DMS79 treated with DMSO at 0.1 percent for 48 hours (cell line): ENCODE measurements at regions not wholly inside any gene's neighbourhood (a gene's known extent, or its start where the extent isn't known, plus 50 kb on each side); places are given as distances from the start of the nearest gene placed in this dataset.
"Not testable (repeated sequence)": the region's sequence is repeated elsewhere in the genome, so short reads cannot be mapped to it uniquely, and the experiment has no call there.

Experiments
- DNase-seq: peaks from one replicate; lab custom pipeline; 2025; lab: John Stamatoyannopoulos, UW

DNA sequence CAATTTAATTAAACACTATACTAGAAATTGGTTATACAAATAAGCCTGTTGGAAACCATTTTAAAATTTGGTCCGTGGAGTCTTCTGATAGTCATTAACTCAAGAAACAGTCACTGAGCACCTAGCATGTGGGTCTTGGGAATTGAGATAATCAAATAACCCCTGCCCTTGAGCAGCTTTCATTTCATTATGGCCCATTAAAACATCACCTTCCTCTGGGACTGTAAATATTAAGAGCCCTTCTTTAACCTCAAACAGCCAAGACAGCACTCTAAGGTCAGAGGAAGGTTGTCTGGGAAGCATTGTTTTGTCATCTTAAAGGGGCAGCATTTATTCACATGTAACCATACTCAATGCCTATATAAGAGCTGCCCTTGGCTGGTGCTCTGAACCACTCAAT lies 610.3 kb upstream of the USP24 start:
- peak; percentile 95 for DNase-seq

DNA sequence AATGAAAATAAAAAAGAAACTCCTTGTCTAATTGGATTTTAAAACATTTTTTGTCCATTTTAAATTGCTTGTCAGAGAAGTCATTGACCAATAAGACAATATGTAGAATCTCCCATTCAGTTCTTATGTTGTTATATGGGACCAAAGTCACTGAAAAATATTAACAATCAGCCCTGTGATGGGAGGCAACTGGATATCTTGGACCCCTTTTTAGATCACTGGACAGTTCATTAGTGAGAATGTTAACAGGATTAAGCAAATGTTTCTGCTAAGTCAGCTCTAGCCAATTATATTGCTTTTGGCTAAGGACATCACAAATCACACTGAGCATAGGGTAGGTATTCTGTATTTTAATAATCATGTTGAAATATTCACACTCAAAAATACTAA lies 609.1 kb upstream of the USP24 start:
- DNase-seq: no peak

DNA sequence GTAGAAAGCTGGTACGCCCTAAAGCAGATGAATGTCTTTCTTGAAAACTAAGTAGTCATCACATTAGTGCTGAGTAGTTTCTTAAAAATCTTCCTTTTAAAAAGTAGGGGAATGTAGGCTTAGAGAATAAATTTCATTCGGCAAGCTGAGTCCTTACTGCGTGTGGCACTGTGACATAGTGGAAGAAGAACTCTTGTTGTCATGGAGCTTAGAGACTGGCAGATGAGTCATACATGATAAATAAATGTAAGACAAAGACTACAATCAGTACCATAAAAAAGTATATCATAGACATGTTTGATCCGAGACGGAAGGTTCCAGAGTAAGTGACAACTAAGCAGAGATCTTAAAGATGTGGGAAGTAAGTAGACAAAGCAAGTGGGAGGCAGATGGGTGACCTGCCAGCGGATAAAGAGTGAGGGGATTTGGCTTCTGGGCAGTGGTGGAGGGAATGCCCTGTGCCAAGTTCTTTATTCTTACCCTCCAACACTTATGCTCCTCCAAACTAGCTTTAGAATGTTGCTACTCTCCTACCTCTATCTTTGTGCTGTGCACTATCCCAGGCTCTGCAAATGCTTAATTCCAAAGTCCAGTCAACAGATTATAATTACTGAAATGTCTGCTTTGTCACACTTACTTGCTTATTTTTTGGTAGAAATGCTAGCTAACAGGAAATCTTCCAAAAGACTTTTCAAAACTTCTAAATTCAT lies 608.5 kb upstream of the USP24 start:
- no peak for DNase-seq

DNA sequence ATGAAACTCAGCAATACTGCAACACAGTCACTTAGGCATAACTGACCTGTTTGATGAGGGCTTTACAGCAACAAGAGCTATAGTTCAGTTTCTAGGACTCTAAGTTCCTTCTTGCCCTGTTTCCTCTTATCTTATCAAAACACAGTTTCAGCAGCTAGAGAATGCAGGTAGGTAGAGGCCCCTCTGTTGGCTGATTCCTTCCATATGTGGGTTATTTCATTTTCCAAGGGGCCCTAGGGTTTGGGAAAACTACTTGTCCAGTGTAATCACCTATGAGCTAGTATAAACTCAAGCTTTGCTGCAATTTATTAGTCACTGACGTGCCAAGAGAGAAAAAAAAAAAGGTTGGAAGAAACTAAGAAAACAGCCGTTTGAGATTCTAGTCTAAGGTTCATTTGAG lies 607.7 kb upstream of the USP24 start:
- no peak for DNase-seq

DNA sequence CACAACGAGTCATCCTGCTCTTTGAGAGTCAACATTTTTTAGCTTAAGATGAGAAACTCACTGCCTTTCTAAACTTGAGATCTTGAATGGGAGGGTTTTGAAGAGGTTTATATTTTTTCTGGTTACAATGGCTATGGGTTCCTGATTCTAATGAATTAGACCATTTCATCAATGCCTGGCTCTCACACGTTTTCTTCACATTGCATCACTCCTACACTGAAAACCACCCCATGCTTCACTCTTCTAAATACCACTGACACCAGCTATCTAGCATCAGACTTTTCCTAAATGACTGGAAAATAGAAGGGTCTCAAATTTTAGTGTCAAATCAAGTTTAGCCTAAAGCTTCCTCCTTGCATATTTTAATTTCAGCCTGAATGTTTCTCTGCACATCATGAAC lies 606.1 kb upstream of the USP24 start:
- peak; percentile 79 for DNase-seq

DNA sequence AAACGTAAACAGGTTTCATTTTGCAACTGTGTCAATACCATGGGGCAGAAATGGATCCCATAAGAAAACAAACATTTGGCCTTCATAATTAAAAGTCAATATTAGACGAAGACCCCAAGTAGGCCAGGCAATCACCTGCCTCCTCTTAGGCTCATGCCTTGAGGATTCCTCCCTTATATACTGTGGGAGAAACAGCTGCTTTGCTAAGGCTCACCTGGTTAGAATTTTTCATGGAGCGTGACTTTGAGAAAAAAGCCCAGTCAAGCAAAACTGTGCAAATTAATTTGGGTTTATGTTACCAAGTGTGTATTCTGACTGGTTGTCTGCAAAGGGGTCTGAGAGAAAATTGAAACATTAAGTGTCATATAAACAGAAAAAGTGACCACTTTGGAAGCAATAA lies 605.3 kb upstream of the USP24 start:
- DNase-seq: peak; percentile 98

DNA sequence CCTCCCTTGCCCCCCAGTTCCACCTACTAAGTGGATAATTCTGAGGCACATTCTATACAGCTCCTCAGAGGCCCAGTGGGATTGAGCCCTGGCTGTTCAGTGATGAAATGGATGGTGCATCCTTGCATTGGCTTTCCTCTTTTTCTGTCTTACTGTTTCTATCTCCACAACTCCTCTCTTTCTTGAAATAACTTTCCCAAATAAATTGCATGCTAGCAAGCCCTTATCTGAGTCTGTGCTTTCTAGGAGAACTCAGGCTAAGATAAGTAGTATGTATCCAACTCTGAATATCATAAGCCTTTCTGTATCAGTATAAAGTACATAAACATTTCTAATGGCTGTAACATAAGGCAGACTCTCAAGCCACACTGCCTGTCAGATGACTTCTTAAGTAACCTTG lies 603.8 kb upstream of the USP24 start:
- no peak for DNase-seq

DNA sequence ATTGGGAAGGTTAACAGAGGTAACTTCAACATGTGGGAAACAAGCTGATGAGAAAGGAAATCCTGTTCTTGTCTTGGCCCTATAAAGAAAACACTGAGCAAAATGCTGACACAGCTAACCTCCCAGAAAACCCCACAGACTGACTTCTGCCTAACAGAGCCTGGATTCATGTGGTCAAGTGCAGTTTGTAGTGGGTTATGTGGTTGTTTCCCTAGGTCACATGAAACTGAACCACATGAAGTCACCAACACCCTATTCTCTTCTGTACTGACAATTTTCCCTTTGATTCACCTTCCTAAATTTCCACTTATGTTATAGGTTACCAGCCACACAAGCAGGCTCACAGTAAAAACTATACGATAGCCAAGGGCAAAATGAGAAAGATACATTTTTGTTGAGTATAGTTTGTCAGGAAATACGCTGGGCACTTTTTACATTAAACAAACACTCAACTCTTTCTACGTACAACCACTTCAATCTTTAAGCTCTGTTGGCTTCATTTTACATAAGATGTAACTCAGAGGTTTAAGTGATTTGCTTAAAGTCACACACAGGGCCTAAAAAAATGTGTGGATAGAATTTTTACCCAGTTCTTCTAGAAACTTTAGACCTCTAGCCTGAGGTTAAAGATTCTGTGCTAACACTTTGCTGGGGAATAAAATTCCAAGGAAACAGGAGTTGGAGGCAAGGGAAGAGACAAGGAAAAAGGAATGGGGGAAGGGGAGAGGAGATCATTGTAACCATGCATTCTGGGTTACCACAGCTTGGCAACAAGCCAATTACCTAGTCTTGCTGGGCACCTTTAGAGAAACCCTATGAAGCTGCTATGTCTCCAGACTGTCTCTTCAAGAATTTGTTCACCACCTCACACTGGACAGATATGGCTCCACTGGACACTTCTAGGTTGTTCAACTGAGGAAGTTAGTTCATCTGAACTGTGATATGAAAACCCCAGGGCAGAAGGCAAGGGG lies 601.6 kb upstream of the USP24 start:
- DNase-seq: peak; percentile 88

DNA sequence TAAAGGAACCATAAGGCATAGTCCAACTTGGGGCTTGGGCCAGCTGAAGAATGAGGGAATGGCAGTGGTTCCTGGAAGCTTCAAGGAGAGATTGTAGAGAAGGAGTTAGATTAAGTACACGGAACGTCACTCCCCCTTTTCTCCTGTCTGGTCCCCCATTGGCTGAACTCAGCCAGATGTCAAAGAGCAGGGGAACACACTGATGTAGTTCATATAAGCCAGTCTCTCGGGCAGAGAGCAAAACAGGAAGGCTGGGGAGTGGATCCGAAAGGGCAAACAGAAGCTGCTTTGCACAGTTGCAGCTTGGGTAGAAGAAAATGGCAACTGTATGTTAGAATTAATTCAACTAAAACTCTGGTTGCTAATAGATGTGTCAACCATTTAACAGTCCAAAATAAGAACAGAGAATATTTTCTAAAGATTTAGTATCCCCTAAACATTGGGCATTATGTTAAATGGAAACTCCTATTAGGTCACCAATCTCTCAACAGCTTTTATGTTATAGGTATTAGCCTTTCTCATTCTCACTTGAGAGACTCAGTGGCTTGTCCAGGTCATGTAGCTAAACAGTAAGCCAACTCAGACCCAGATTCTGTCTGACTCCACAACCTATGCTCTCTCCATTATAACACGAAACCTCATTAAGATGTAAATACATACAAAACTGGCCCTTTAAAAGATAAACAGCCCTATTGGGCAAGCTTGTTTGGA lies 600.7 kb upstream of the USP24 start:
- no peak for DNase-seq

DNA sequence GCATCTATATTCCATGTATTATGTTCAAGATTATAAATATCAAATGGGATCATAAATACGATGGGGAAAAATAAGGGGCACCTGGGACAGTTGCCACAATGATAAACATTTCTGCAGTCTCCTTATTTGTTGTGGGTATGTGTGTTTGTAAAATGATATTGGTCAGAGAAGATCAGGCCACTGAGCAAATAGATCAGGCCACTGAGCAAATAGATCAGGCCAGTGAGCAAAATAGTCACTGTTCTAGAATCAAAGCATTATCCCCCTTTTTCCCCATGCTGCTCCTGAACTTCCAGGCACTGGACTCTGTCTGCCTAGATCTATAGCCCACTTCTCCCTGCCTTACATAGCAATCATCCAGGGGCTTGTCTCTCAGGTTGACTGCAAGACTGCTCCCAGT lies 599.8 kb upstream of the USP24 start:
- no peak for DNase-seq

DNA sequence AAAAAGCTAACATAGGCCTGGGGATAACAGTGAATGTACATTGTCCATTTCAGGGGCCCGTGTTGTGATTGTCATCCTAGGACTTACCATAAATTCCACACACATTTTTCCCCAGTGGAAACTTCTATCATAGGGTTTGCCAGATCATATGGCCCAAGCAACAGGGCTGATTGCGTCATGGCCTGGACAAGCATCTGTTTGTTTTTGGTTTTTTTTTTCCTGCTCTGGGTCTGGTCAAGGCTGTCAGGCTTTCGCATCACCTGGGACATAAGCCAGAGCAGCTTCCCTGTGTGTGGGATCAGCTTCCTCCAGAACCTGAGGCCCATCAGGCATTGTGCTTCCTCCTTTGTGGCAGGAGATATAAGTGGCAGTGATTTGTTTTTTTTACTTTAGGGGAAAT lies 598.5 kb upstream of the USP24 start:
- DNase-seq: no peak

DNA sequence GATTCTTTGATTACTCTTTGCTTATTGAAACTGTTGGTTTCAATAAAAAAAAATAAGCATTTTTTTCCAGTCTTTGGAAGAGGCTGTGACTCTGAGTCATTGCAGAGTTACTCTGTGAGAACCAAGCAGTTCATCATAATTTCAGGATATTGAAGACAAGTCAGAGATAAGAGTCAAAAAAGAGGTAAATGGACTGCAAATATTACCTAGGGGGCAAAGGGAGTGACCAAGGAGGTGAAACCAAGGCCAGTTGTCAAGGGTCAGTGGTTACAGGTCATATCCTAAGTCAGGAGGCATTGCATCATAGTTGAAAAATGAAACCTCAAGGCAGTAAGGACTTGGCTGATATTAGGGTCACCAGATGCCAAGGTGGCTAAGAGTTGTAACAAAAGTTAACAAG lies 597.1 kb upstream of the USP24 start:
- no peak for DNase-seq

DNA sequence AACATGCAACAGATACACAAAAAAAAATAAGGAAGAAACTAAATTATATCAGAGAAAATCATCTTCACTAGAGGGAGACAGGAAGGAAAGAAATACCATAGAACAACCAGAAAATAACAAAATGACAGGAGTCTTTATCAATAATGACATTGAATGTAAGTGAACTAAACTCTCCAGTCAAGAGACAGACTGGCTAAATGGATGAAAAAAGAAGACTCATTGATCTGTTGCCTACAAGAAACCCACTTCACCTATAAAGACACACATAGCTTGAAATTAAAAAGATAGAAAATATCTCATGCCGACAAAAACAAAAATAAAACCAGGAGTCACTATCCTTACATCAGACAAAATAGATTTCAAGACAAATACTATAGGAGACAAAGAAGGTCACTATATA lies 593.1 kb upstream of the USP24 start:
- no peak for DNase-seq

DNA sequence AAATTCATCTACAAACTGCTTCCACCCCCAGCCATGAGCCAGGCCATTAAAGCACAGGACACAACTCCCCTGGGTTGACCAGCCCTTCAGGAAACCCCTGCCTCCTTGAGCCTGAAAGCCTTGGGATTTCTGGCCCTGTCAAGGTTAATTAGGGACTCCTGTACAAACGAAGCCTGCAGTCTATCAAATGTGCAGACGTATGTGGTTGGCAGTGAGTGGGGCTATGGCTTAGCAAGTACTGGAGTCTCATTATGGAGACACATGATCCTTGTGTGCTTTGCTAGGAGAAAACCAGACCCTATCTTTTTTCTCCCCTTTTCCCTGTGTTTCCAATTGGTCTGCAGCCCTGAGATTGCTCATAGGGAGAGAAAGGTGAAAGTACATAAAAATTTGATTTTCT lies 588.3 kb upstream of the USP24 start:
- no peak for DNase-seq

DNA sequence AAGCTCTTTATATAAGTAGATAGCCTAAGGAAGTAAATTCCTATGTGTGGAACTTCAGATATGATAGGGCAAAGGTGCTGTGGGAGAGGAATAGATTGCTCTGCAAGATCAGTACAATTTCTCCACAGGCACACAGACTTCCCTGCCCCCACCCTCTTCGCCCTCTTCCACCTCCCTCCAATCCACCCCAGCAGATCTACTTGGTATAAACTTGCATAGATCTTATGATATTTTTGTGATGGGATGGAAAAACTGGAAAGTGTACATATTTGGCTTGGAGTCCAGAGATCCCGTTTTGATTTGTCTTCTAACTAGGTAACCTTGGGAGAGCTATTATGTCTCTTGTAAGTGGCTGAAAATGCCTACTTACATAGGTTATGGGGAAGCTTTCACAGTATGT lies 586.3 kb upstream of the USP24 start:
- no peak for DNase-seq

DNA sequence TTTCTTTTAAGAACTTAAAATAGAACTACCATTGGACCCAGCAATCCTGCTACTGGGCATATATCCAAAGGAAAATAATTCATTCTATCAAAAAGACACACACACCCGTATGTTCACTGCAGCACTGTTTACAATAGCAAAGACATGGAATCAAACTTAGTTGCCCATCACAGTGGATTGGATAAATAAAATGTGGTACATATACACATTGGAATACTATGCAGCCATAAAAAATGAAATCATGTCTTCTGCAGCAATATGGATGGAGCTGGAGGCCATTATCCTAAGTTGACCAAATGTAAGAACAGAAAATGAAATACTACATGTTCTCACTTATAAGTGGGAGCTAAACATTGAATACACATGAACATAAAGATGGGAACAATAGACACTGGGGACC lies 585.3 kb upstream of the USP24 start:
- DNase-seq: no peak

DNA sequence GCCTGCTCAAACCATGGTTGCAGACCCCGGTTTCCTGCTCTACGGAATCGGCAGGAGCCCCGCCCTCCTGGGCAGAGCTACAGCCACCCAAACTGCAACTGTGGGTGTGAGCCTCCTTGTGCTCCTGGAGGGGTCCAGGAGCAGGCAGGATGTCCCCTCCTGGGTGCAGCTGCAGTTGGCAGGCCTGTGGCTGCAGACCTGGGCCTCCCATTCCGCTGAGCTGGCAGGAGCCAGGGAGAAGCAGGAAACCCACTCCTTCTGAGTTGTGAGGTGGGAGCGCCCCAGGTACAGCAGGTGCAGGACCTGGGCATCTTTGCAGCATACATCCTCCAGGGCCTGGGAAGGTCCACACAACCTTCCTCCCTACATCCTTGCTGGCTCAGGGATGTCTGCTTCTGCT lies 578.7 kb upstream of the USP24 start:
- DNase-seq: no peak

DNA sequence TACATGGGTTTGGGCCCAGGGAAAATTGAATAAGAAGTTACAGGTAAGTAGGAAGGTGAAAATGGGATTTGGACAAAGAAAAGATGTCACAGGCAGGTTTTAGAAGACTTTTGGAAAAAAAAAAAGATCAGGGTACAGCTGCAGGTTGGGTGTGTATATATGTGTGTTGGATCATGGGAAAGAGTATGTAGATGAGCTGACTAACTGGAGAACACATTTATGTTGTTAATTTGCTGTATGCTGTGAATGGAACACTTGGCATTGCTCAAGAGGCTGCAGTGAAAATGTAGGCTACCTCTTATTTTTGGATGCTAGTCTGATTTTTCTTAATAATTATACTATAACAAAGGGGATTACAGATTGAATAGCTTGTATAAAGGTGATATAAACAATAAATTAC lies 577.7 kb upstream of the USP24 start:
- no peak for DNase-seq

DNA sequence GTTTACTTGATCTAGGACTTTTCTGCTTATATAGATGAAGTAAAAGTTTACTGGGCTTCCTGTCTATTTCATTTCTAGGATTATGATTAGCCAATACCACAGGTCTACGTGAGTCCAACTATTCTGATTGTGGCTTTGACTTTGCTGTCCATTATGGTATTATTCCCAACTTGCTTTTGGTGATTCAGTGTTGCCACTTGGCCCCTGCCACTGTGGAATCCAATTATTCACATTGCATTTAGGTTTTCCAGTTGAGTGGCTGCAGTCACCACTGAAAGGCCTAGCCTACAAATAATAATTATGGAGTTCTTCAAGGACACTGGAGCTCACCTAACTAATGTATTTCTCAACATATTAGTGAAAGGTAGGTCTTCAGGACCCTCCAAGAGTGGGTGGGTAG lies 574.3 kb upstream of the USP24 start:
- DNase-seq: no peak

DNA sequence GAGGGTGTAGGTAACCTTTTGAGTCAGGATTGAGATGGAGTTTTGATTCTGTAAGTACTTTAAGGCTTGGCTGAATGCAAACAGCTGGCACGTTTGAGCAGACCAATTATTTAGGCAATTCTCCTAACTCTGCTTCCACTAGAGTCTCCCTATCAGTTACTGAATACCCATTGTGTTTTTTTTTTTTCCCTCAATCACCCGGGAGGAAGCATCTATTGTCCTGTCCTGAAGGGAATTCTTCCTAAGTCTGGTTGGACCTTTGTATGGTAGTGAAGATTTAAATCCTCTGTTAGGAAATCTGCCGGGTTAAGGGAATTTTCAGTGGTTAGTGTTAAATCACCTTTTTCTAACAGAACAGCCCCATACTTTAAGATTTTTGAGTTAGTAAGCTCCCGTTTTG lies 571.2 kb upstream of the USP24 start:
- peak; percentile 87 for DNase-seq

DNA sequence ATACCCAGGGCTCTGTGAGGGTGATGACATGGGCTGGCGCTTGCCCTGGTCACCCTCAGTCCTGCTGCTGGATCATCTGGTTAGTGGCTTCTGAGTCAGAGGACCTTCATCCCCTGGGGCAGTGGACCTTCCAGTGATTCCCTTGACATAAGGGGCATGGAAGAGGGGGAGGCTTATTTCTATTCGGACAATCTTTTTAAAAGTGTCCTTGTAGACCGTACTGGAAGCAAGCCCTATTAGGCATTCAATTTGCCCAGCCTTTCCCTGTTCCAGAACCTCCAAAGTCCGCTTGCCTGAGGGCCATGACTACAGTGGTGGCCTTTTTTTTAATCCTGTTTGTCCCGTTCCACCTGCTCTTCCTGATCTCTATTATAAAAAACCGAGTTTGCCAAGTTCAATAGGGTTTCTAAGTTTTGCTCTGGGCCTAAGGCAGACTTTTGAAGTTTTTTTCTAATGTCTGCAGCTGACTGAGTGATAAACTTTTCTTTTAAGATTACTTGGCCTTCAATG lies 569.8 kb upstream of the USP24 start:
- not testable (repeated sequence) for DNase-seq

DNA sequence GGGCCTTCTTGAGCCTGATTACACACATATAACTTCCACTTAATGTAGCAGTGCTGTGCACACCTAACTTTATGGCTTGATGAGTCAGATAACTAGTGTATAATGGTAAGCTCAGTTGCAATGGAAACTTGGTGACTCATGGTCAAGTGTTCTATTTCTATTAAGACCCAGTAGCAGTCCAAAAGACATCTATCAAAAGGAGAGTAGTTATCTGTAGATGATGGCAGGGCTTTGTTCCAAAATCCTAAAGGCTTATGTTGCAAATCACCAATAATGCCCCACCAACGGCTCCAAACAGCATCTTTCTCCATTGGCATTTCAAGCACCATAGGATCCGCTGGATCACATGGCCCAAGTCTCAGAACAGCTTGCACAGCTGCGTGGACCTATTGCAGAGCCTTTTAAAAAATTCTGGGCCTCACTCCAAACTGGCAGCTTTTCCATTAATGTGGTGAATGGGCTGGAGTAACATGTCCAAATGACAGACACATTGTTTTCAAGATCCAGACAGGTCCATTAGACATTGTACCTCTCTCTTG lies 566.8 kb upstream of the USP24 start:
- DNase-seq: peak; percentile 4
